Bone marrow (tissue), 2 donors: ENCODE measurements at regions not wholly inside any gene's neighbourhood (a gene's known extent, or its start where the extent isn't known, plus 50 kb on each side); places are given as distances from the start of the nearest gene placed in this dataset.

Source experiments
- DNase-seq, 2 donors: peaks; one replicate each; lab custom pipeline; 2025; lab: John Stamatoyannopoulos, UW

DNA sequence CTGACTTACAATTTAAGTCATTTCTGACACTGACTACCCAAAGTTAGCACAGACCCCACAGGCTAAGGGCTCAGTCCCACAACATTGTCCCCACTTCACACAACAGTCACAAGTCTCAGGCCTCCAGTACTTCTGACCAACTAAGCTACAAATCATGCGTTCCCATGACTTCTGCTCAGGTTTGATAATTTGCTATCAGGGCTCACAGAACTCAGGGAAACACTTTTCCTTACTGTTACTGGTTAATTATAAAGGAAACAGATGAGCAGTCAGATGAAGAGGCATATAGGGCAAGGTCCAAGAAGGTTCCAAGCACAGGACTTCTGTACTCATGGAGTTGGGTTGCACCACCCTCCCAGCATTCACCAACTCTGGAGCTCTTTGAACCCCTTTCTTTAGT lies 151.2 kb upstream of the TNR start:
- DNase-seq, result no peak

DNA sequence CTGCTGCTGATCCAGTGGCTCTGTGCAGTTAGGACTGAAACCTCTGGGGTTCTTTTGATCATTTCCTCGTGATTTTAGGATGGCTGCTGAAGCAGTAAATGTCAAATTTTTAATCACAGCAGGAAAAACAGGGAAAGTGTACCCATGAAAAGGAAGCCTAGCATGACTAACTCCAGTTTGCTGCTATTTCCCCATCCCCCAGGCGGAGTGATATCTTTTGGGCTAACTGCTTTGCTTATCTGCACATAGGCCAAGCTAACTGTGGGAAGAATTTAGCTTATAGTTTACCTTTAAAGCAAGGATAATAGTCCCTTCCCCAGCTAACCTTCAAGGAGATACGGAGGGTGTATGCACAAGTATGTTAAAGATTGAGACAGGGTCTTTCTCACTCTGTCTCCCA lies 149.8 kb upstream of the TNR start:
- no peak for DNase-seq

DNA sequence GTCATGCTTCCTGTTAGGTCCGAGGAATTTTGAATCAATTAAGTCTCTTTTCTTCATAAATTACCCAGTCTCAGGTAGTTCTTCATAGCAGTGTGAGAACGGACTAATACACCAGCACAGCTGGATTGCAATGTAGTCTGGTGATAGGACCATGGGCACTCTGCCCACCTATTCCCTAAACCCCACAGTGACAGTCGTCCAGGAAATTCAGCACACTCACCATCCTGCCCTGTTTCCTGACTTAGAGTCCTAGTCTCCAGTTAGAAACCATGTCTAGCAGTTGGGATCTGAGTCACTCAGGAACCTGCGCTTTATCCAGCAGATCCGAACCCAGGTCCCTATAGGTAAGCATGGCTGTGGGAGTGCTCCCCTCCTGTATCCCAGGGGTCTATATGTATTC lies 149.3 kb upstream of the TNR start:
- DNase-seq, result no peak

DNA sequence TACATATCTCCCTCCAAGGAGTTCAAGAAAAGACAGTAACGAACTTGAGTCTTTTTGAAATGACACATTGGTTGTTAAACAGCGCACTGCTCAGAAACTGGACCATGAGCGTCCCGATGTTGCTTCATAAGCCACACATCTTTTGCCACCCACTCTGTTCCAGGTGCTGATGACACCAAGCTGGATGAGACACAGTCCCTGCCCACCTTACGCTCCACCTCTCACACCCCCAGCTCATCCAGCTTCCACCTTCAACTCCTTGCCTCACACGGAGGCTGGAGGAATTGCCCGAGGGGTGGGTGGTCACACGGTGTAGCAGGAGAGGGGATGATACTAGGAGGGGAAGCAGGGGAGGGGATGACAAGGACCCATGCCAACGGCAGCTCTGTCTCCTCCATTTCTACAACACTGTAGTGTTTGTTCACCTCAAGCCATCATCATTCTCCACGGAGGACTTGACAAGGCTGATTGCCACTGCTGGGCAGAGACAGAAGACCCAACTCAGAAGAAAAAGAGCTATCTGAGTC lies 148.5 kb upstream of the TNR start:
- DNase-seq, result no peak

DNA sequence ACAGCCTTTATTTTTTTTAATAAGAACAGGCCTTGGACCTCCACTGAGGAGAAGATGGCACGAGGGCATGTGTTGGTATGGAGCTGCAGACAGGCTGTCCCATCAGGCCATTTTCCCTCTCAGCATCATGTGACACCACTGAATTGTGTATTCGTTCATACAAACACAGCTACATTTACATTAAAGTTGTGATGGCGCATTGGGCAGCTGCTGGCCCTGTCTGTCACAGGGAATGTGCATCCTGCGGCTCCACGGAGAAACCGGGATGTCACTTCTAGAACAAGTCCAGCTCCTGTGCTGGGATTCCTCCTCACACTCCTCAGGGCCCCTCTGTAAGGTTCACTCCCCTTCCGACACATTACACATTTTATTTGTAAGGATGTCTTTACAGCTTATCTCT lies 147.6 kb upstream of the TNR start:
- DNase-seq, result no peak

DNA sequence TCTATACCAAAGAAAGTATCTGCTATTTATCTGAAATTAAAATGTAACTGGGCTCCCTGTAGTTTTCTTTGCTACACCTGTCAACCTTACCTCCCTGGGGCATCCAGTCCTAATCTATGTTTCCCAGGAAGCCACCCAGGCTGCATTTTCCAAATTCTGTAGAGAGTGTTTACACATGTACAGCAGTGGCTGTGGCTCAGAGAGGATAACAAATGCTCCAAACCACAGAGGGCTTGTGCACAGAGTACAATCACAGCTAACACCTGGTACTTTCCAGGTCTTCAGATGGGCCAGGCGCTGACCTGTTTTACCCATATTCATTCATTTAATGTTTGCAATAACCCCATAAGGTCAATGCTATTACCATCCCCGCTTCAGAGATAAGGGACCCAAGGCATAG lies 146.5 kb upstream of the TNR start:
- no peak for DNase-seq

DNA sequence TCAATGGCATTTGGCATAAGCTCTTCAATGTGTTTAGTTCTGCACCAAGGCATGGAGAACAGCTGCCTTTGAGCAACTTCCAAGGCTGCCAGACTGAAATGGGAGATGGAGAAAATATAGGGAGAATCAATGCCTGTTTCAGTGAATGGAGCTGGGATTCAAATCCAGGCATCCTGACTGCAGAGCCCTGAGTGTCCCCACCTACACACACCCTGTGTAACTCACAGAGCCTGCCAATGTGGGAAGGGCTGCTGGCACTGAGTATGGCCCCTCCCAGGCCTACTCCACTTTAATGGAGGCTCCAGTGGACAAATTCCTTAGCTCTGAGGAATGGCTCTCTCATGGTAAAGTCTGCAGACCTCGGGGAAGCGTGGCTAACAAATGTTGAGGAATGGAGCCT lies 145.6 kb upstream of the TNR start:
- DNase-seq, result no peak

DNA sequence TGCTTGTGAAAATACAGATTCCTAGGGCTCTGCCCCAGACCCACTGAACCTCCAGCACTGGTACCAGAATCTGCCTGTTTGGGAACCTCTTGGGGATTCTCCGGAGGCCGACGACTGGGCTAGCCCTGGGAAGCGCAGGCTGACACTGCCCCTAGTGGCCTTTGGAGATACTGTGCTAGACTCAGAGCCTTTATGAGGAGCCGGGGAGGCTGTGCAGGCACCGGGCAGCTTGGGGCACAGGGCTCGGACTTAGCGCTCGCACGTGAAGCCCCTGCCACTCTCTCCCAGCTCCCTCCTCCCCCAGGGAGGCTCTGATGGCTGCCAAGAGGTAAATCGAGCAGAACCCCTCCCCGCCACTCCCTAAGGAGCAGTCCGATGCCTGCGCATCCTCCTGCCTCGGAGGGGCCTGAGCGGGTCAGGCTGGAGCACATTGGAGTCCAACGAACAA lies 144.6 kb upstream of the TNR start:
- DNase-seq, result peak in 1 of 2 donors; percentile 2

DNA sequence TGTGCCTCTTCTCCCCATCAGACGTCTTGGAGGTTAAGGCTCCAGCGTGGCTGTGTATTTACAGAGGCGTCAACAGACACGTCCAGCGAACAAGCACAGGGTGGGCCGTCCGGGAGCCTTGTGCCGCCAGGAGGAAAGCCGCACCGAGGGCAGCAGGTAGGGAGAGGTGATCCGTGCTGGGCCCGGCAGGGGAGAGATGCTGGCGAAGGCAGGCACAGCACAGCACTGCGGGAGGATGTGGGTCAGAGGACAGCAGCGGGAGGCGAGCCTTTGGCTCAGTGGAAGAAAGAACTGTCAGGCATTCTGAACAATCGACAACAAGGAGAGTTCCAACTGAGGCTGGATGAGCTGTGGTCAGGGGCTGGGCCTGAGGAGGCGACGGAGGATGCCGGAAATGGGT lies 144.1 kb upstream of the TNR start:
- no peak for DNase-seq

DNA sequence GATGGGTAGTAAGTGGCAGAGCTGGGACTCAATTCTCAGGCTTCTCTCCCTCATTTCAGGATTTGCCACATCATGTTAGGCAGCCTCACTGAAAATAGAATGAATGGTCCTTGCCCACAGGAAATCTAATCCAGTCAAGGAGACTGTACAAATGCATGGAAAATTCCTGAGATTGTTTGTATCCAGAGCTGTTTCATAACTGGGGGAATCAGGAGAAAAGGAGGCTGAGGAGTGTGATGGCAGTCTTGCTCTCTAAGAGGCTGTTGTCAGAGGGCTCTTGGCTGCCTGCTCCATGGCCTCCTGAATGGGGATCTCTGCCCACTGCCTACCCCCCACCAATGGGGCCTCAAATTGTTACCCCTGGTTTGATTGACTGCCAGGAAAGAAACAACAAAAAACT lies 141.9 kb upstream of the TNR start:
- DNase-seq, result no peak

DNA sequence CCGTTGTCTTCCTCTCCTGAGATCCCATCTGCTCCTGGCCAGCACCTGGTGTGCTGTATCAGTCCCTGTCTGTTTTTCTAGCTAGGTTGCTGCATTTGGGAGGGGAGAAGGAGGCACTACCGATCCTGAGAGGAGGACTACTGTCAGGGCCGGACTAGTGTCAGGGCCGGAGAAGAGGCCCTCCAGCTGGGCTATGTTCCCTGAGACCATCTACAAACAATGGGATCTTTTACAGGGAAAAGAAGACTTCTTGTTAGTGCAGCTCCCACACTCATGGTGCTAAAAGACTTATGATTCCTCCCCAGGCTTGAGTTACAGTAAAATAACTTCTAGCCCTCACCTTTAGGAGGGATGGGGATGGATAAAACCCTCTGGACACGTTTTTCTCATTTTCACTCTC lies 141.0 kb upstream of the TNR start:
- DNase-seq, result no peak

DNA sequence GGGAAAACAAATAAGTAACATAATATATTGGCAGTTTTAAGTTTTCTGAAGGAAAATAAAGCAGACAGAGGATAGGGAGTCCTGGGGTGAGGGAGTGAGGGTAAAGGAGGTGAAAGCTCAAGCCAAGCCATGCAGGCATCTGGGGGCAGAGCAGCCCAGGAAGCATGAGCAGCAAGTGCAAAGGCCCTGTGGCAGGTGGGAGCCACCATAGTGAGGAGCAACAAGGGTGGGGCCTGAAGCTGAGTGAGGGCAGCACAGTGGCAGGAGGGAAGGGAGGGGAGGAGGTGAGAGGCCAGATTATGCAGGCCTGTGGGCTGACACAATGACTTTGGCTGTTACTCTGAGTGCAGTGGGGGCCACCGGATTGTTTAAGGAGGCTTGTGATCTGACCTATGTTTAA lies 138.8 kb upstream of the TNR start:
- no peak for DNase-seq

DNA sequence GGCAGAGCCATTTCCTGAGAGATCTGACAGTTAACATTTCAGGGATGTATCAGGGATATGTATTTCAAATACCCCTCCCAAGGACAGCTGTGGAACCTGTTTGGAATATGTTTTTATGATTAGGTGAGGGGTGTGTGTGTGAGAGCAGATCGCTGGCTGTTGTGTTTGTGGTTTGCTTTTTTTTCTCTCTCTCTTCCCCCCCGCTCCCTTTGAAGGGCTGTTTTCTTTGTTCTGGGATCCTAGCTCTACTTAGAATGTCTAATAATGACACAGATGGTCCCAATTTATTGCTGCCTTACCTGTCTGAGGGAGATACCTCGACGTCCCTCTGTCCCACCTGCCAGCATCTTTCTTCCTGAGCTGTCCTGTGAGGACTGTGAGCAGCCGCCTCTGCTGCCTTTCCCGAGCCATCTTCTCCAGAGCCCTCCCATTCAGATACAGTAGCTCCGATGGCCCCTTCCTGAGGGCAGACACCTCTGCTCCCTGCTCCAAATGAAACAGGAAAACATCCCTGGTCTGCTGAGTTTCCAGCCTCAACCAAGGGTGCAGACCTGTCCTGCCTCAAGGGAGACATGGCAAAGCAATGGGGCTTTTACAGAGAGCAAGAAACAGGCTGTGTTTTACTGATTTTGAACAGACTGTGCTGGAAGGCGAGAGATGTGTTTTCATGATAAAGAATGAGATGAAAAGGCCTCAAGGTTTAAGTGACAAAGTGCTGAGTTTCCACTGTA lies 138.0 kb upstream of the TNR start:
- no peak for DNase-seq

DNA sequence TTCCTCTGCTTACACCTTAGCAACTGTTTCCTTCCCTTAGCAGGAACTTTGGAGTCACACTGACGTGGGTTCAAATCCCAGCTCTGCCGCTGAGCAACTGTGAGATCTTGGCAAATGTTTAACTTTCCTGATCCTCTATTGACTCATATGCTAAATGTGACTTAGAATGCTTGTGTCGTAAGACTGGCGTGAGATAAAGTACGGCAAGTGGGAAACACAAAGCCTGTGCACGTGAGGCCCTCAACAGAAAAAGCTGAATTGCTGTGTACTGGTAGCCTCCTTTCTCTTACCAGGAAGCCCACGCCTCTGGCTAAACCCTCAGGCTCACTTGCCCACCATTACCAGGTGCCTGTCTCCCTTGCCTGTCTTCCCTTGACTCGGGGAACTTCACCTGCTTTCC lies 135.4 kb upstream of the TNR start:
- no peak for DNase-seq

DNA sequence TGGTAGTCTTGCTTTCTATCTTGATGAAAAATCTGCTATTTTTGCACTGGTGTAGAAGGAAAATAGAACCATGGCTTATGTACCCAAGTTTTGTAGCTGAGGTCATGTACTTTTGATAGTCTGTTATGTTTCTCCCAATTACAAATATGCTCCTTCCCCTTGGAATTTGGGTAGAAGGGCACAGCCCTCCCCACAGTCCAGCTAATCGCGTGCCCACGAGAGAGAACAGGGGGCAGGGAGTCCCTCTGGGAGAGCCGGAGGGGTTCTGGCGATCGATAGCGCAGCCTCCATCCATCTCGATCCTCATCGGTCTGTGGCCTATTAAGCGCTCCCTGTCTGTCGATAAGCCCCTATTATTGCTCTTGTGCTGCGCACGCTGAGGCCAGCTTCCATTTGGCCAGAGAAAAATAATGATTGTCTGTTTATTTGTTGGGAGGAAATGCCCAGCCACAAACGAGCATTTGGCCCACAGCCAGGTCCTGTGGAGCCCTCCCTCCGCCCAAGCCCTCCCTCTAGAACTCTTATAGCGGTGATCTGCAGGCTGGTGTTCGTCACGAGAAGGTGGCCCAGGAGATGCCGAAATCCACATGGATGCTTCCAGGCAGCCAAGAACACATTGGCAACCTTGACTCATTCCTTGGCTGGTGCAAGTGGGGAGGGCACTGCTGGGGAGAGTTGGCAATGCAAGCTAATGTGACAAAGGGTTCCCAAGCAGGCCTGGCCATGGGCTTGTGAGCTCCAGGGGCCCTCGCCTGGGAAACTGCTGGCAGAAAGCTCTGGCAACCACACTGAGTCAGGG lies 134.7 kb upstream of the TNR start:
- DNase-seq, result no peak

DNA sequence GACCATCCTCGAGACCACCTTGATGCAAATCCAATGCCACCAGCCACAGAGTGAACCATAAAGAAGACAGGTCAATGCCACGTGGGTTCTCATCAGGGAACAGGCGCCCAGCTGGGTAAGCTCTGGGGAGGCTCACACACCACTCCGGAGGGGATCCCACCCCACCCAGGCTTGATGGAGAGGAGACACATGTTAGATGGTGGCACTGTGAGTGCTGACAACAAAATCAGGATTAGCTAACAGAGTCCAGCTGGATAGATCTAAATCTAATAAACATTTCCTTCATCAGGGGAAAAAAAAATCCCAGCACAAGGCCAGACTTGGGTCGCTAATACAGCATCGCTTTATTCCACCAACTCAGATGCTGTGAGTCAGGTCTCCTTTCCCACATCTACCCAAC lies 132.2 kb upstream of the TNR start:
- DNase-seq, result no peak

DNA sequence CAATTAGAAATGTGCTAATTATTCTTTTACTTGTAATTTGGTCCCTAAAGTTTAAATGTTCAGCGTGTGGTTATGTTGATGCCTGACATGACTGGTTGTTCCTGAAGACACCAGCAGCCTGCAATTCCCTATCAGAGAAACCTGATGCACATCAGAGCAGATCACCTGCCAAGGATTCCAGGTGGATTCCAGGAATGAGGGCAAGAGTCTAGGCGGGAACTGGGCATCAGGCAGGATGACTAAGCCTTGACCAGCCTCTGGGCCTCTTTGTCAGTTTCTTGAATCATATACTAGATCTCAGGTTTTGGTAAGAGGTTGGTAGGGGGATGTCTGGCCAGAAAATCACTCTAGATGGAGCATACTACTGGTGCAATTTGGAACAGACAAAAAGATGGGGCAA lies 130.7 kb upstream of the TNR start:
- DNase-seq, result no peak

DNA sequence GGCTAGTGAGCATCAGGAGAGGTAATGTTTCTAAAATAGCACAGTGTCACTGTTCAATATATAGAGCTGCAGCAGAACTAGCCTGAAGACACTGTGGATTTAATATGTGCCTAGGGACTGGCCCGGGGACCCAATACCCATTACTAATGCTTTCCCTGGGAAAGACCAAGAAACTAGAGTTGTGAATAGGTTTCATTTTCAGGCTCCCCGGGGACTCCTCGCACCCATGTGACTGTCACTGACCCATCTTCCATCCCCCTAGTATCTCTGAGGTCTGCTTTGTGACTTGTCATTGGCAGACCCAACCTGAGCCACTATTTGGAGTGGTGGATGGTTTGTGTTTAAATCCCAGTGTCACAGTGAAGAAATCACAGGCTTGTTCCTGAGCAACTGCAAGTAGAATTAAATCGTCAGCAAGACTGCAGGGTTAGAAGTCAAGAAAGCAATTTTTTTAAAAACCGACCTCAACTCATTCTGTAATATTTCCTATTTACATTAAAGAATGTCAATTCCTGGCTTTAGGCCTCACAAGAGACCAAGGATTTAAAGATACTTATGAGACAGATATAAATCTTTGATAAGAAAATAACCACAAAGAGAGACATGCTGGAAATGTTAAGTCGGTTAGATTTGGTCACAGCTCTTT lies 130.0 kb upstream of the TNR start:
- DNase-seq, result no peak

DNA sequence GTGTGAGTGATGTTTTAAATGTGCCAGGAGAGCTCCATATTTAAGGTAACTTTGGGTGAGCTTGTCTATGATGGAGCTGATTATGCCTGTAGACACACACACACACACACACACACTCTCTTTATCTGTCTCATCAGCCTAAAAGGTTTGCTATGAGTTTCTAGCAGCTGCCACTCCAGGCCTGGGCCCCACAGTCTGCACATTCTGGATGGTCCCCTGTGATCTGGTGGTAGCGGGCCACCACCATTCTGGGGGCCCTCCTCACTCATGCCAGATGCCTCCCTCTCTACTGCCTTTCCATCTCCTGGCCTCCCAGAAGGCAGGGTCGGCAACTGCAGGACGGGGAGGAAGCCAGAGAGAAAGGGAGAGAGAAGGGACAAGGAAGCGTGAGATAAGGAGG lies 129.2 kb upstream of the TNR start:
- no peak for DNase-seq

DNA sequence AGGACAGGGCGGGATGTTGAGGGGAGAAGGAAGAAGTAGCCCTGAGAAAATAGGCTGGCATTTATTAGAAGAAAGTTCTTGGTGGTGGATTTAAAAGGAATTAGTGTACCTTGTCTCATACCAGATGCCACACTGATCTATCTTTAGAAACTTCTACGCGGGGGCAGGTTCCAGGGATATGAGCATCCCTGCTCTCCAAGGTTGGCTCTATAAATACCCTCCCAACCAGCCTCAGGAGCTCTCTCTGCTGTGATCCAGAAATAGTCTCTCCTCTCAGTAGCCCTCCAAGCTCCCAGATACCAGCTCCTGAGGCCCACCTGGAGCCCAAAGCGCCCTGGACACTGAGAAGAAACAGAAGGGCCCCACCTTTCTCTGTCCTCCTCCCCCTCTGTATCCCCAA lies 128.3 kb upstream of the TNR start:
- no peak for DNase-seq

DNA sequence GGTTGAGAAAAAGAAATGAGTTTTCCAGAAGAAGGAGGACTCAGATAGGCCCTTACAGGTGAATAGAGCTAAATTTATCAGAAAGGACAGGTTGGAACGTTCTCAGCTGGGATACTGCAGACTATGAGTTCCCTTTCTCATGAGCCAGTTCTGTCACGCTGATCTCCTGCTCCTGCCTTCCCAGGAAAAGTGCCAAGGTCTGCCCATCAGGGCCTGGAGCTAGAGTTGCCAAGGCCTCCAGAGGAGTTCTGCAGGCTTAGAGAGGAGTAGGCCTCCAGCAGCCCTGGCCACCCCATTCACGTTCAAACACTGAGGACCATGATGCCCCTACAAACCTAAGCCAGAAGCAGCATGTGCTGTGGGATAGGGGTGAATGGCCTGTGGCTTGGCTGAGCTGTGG lies 126.8 kb upstream of the TNR start:
- no peak for DNase-seq

DNA sequence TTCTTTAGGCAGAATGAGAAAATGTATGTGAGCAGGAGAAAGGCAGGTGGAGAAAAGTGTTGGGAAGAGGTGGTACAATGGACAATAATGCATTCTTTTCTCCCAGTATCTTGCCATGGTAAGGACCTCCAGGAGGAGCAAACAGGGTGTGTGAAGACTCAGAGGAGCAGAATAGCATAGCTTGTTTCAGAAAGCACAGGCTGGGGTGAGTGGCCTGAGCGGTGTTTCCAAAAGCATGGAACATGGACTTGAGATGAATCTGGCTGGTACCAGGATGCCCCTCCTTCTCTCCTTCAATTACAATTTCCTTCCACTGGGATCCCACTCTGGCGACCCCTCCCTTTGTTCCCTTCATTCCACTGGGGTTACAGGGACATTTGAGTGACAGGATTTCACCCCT lies 123.4 kb upstream of the TNR start:
- DNase-seq, result no peak
